Esophagus muscularis mucosa (tissue), 3 donors: ENCODE measurements at regions not wholly inside any gene's neighbourhood (a gene's known extent, or its start where the extent isn't known, plus 50 kb on each side); places are given as distances from the start of the nearest gene placed in this dataset.
A peak's percentile ranks its signal among the peaks of the same experiment; 100 is the strongest.

ENCODE experiments used
- POLR2A ChIP-seq: fragments of 450-650 bp; IDR thresholded peaks from one replicate; pipeline ENCODE4 v1.6.1; 2017; ENCODE audit warnings: antibody characterized with exemption, moderate library complexity, mild to moderate bottlenecking, low read depth
- TF ChIP-seq, protein P1 (sequence below), 3 experiments: fragments of 200-600 bp in 2 of 3; fragments of 450-650 bp in 1 of 3; sonication (generic) in 2 of 3; IDR thresholded peaks; one replicate each; pipeline ENCODE4 v1.5.1; 2017 to 2019; ENCODE audit warnings: antibody characterized with exemption in 3 of 3, mild to moderate bottlenecking in 2 of 3, moderate library complexity in 1 of 3

GRCh38 chr10:15433850-15434537 lies 62.9 kb upstream of the FAM171A1 start:
- TF ChIP-seq, protein P1, sequence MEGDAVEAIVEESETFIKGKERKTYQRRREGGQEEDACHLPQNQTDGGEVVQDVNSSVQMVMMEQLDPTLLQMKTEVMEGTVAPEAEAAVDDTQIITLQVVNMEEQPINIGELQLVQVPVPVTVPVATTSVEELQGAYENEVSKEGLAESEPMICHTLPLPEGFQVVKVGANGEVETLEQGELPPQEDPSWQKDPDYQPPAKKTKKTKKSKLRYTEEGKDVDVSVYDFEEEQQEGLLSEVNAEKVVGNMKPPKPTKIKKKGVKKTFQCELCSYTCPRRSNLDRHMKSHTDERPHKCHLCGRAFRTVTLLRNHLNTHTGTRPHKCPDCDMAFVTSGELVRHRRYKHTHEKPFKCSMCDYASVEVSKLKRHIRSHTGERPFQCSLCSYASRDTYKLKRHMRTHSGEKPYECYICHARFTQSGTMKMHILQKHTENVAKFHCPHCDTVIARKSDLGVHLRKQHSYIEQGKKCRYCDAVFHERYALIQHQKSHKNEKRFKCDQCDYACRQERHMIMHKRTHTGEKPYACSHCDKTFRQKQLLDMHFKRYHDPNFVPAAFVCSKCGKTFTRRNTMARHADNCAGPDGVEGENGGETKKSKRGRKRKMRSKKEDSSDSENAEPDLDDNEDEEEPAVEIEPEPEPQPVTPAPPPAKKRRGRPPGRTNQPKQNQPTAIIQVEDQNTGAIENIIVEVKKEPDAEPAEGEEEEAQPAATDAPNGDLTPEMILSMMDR (IDR thresholded peaks at IDR 0.05): peak; percentile 62 to 77 (median 75)
- TF ChIP-seq POLR2A: no peak
